HG03342 (cell line): ENCODE measurements at regions not wholly inside any gene's neighbourhood (a gene's known extent, or its start where the extent isn't known, plus 50 kb on each side); places are given as distances from the start of the nearest gene placed in this dataset.
"Not testable (repeated sequence)": the region's sequence is repeated elsewhere in the genome, so short reads cannot be mapped to it uniquely, and the experiment has no call there.

Experiments
- ATAC-seq: cut with Tn5 transposase; IDR thresholded peaks from one replicate; pipeline ENCODE4 v1.9.1; 2021; ENCODE audit warnings: mild to moderate bottlenecking, moderate library complexity; ENCODE audit not compliant: unreplicated experiment

GRCh38 chr2:217599906-217600305 is 402.9 kb downstream of the TNS1 start:
- no peak for ATAC-seq

GRCh38 chr2:217597681-217598080 is 405.1 kb downstream of the TNS1 start:
- ATAC-seq = no peak

- ATAC-seq = no peak
Measured at GRCh38 chr2:217597145-217597544, 405.6 kb downstream of the TNS1 start.

- peak; percentile 78 for ATAC-seq
Measured at GRCh38 chr2:217593732-217594131, 409.1 kb downstream of the TNS1 start.

- no peak for ATAC-seq
Measured at GRCh38 chr2:217588266-217588665, 414.5 kb downstream of the TNS1 start.

GRCh38 chr2:217585362-217585761 is 417.4 kb downstream of the TNS1 start:
- ATAC-seq = no peak

- ATAC-seq = not testable (repeated sequence)
Measured at GRCh38 chr2:217580407-217580806, 422.4 kb downstream of the TNS1 start.

GRCh38 chr2:217573571-217573970 is 429.2 kb downstream of the TNS1 start:
- no peak for ATAC-seq

- no peak for ATAC-seq
Measured at GRCh38 chr2:217570394-217570793, 432.4 kb downstream of the TNS1 start.

- no peak for ATAC-seq
Measured at GRCh38 chr2:217568289-217568971, 434.4 kb downstream of the TNS1 start.

GRCh38 chr2:217563565-217563964 is 439.2 kb downstream of the TNS1 start:
- ATAC-seq = no peak

GRCh38 chr2:217562871-217563480 is 439.8 kb downstream of the TNS1 start:
- ATAC-seq = no peak

GRCh38 chr2:217559084-217559483 is 443.7 kb downstream of the TNS1 start:
- ATAC-seq = no peak

- no peak for ATAC-seq
Measured at GRCh38 chr2:217555081-217555876, 447.5 kb downstream of the TNS1 start.

- ATAC-seq = no peak
Measured at GRCh38 chr2:217553679-217554078, 449.1 kb downstream of the TNS1 start.

- no peak for ATAC-seq
Measured at GRCh38 chr2:217553202-217553601, 449.6 kb downstream of the TNS1 start.

GRCh38 chr2:217552081-217552480 is 450.7 kb downstream of the TNS1 start:
- ATAC-seq = no peak

GRCh38 chr2:217551252-217551899 is 451.4 kb downstream of the TNS1 start:
- no peak for ATAC-seq

- no peak for ATAC-seq
Measured at GRCh38 chr2:217539126-217539525, 463.7 kb downstream of the TNS1 start.

- ATAC-seq = no peak
Measured at GRCh38 chr2:217538719-217539118, 464.1 kb downstream of the TNS1 start.

GRCh38 chr2:217535957-217536708 is 466.7 kb downstream of the TNS1 start:
- ATAC-seq = no peak
